NCI-H748 (cell line): ENCODE measurements at regions not wholly inside any gene's neighbourhood (a gene's known extent, or its start where the extent isn't known, plus 50 kb on each side); places are given as distances from the start of the nearest gene placed in this dataset.

Source experiments
- DNase-seq: peaks from one replicate; lab custom pipeline; 2025; ENCODE audit not compliant: unreplicated experiment; lab: John Stamatoyannopoulos, UW

- no peak for DNase-seq
Observed at GRCh38 chr13:50444726-50445125, 398.8 kb downstream of the DLEU7 start.

GRCh38 chr13:50446611-50447010 lies 396.9 kb downstream of the DLEU7 start:
- DNase-seq = no peak

- DNase-seq = peak; percentile 54
Observed at GRCh38 chr13:50448535-50448998, 394.9 kb downstream of the DLEU7 start.

GRCh38 chr13:50449465-50449864 lies 394.0 kb downstream of the DLEU7 start:
- DNase-seq = no peak

- DNase-seq = no peak
Observed at GRCh38 chr13:50450279-50450678, 393.2 kb downstream of the DLEU7 start.

- no peak for DNase-seq
Observed at GRCh38 chr13:50451609-50452008, 391.9 kb downstream of the DLEU7 start.

- no peak for DNase-seq
Observed at GRCh38 chr13:50452028-50452427, 391.5 kb downstream of the DLEU7 start.

GRCh38 chr13:50452756-50453155 lies 390.7 kb downstream of the DLEU7 start:
- no peak for DNase-seq

GRCh38 chr13:50453188-50453587 lies 390.3 kb downstream of the DLEU7 start:
- no peak for DNase-seq

GRCh38 chr13:50456111-50456510 lies 387.4 kb downstream of the DLEU7 start:
- no peak for DNase-seq

GRCh38 chr13:50457415-50458393 lies 385.8 kb downstream of the DLEU7 start:
- DNase-seq = no peak

- DNase-seq = no peak
Observed at GRCh38 chr13:50459046-50459445, 384.4 kb downstream of the DLEU7 start.

- no peak for DNase-seq
Observed at GRCh38 chr13:50459658-50460057, 383.8 kb downstream of the DLEU7 start.

- no peak for DNase-seq
Observed at GRCh38 chr13:50460358-50460757, 383.1 kb downstream of the DLEU7 start.

GRCh38 chr13:50461189-50461588 lies 382.3 kb downstream of the DLEU7 start:
- DNase-seq = no peak

GRCh38 chr13:50463719-50464118 lies 379.8 kb downstream of the DLEU7 start:
- no peak for DNase-seq

GRCh38 chr13:50464349-50465251 lies 378.9 kb downstream of the DLEU7 start:
- no peak for DNase-seq

- no peak for DNase-seq
Observed at GRCh38 chr13:50466456-50466855, 377.0 kb downstream of the DLEU7 start.

GRCh38 chr13:50467156-50468110 lies 376.1 kb downstream of the DLEU7 start:
- DNase-seq = no peak

- DNase-seq = no peak
Observed at GRCh38 chr13:50468849-50469669, 374.4 kb downstream of the DLEU7 start.
